Mammary epithelial cell (primary cell): ENCODE measurements at regions not wholly inside any gene's neighbourhood (a gene's known extent, or its start where the extent isn't known, plus 50 kb on each side); places are given as distances from the start of the nearest gene placed in this dataset.

ENCODE experiments used
- CTCF ChIP-seq, 2 donors: IDR thresholded peaks in 1 of 2; conservative IDR thresholded peaks in 1 of 2; 2 replicates each; pipeline ENCODE4 v1.5.1; 2011 to 2012; ENCODE audit warnings: inconsistent platforms in 2 of 2, low read length in 2 of 2, mild to moderate bottlenecking in 2 of 2, control low read depth in 1 of 2, low read depth in 1 of 2; ENCODE audit not compliant: insufficient read depth in 1 of 2; ENCODE audit errors: extremely low read depth in 1 of 2
- EZH2 ChIP-seq: IDR thresholded peaks from 2 replicates; pipeline ENCODE4 v1.6.1; 2012; ENCODE audit warnings: low read length, inconsistent platforms, borderline replicate concordance

- no peak for TF ChIP-seq CTCF (conservative IDR thresholded peaks at IDR 0.05 in 1 of 2, IDR thresholded peaks at IDR 0.05 in 1 of 2; ENCODE audit: extremely low read depth in 1 of 2, insufficient read depth in 1 of 2, low read depth in 1 of 2, low read length in 2 of 2)
- TF ChIP-seq EZH2 = no peak
These were observed 85.3 kb upstream of the AKAP12 start for GRCh38 chr6:151154418-151154817.
